ENCODE measurements at regions not wholly inside any gene's neighbourhood (a gene's known extent, or its start where the extent isn't known, plus 50 kb on each side); places are given as distances from the start of the nearest gene placed in this dataset.

- DNase-seq, result no peak
Observed at GRCh38 chr4:119706804-119707203, 78.2 kb upstream of the PDE5A start.

GRCh38 chr4:119697887-119698393, 69.3 kb upstream of the PDE5A start:
- no peak for DNase-seq

GRCh38 chr4:119696963-119697362, 68.4 kb upstream of the PDE5A start:
- no peak for DNase-seq

GRCh38 chr4:119695216-119695615, 66.6 kb upstream of the PDE5A start:
- DNase-seq, result no peak

- DNase-seq, result no peak
Observed at GRCh38 chr4:119693126-119693525, 64.5 kb upstream of the PDE5A start.

GRCh38 chr4:119692001-119692400, 63.4 kb upstream of the PDE5A start:
- DNase-seq, result no peak

GRCh38 chr4:119690871-119691270, 62.3 kb upstream of the PDE5A start:
- peak; percentile 10 for DNase-seq

GRCh38 chr4:119688446-119688845, 59.8 kb upstream of the PDE5A start:
- no peak for DNase-seq

GRCh38 chr4:119684463-119684862, 55.9 kb upstream of the PDE5A start:
- no peak for DNase-seq

- no peak for DNase-seq
Observed at GRCh38 chr4:119683518-119683917, 54.9 kb upstream of the PDE5A start.

GRCh38 chr4:119682099-119682498, 53.5 kb upstream of the PDE5A start:
- no peak for DNase-seq

GRCh38 chr4:119679251-119679650, 50.6 kb upstream of the PDE5A start:
- DNase-seq, result no peak

- DNase-seq, result no peak
Observed at GRCh38 chr4:119678761-119679160, 50.2 kb upstream of the PDE5A start.

Data from eye (tissue), 1 donor.